Neural progenitor cell (in vitro differentiated cells): ENCODE measurements at regions not wholly inside any gene's neighbourhood (a gene's known extent, or its start where the extent isn't known, plus 50 kb on each side); places are given as distances from the start of the nearest gene placed in this dataset.

ENCODE experiments used
- DNase-seq: peaks from one replicate; pipeline ENCODE4 v3.0.0-alpha.2; 2016; ENCODE audit warnings: low spot score
- H2AFZ ChIP-seq: fragments of 200-600 bp; sonication (generic); replicated peaks from 2 replicates; pipeline ENCODE4 v1.6.1; 2016; ENCODE audit warnings: antibody characterized with exemption
- H3F3A ChIP-seq: fragments of 200-600 bp; sonication (generic); 2 replicates; pipeline ENCODE4 v1.6.1; 2016; ENCODE audit warnings: antibody characterized with exemption, low read depth
- H3K27ac ChIP-seq: fragments of 200-600 bp; sonication (generic); 2 replicates; pipeline ENCODE4 v1.5.1; 2016; ENCODE audit warnings: mild to moderate bottlenecking
- H3K27me3 ChIP-seq: fragments of 200-600 bp; sonication (generic); 2 replicates; pipeline ENCODE4 v1.6.1; 2016; ENCODE audit warnings: mild to moderate bottlenecking, moderate library complexity
- H3K36me3 ChIP-seq: fragments of 200-600 bp; sonication (generic); 2 replicates; pipeline ENCODE4 v1.5.1; 2016
- H3K4me1 ChIP-seq: fragments of 200-600 bp; sonication (generic); 2 replicates; pipeline ENCODE4 v1.6.1; 2016; ENCODE audit warnings: mixed run types
- H3K4me2 ChIP-seq: fragments of 200-600 bp; sonication (generic); 2 replicates; pipeline ENCODE4 v1.6.1; 2016
- H3K4me3 ChIP-seq: fragments of 200-600 bp; sonication (generic); 2 replicates; pipeline ENCODE4 v1.5.1; 2016
- H3K79me2 ChIP-seq: fragments of 200-600 bp; sonication (generic); 2 replicates; pipeline ENCODE4 v1.6.1; 2016; ENCODE audit warnings: low read depth
- H3K9ac ChIP-seq: fragments of 200-600 bp; sonication (generic); 2 replicates; pipeline ENCODE4 v1.6.1; 2016
- H3K9me3 ChIP-seq: fragments of 200-600 bp; sonication (generic); 2 replicates; pipeline ENCODE4 v1.5.1; 2016; ENCODE audit warnings: low read depth
- H4K20me1 ChIP-seq: fragments of 200-600 bp; sonication (generic); 2 replicates; pipeline ENCODE4 v1.6.1; 2016; ENCODE audit warnings: low read depth
- H3K27ac Mint-ChIP-seq: 3 replicates; pipeline ENCODE4 v1.8.0; 2021; ENCODE audit warnings: mixed read lengths
- H3K27me3 Mint-ChIP-seq: 2 replicates; pipeline ENCODE4 v1.8.0; 2022; ENCODE audit warnings: low read depth, mild to moderate bottlenecking, inconsistent platforms, moderate library complexity, mixed read lengths; ENCODE audit not compliant: insufficient read depth
- H3K36me3 Mint-ChIP-seq: 3 replicates; pipeline ENCODE4 v1.8.0; 2021; ENCODE audit warnings: mixed read lengths
- H3K4me1 Mint-ChIP-seq: 3 replicates; pipeline ENCODE4 v1.8.0; 2021; ENCODE audit warnings: mixed read lengths
- H3K4me3 Mint-ChIP-seq: 3 replicates; pipeline ENCODE4 v1.8.0; 2021; ENCODE audit warnings: mild to moderate bottlenecking, moderate library complexity, mixed read lengths
- H3K9me3 Mint-ChIP-seq: 3 replicates; pipeline ENCODE4 v1.8.0; 2020; ENCODE audit warnings: mixed read lengths
- EZH2 ChIP-seq: fragments of 200-600 bp; sonication (generic); IDR thresholded peaks from 2 replicates; pipeline ENCODE4 v1.6.1; 2017; ENCODE audit warnings: antibody characterized with exemption, mild to moderate bottlenecking, moderate library complexity
- EZH2phosphoT487 ChIP-seq: fragments of 200-600 bp; sonication (generic); IDR thresholded peaks from 2 replicates; pipeline ENCODE4 v1.6.1; 2017; ENCODE audit warnings: antibody characterized with exemption
- TF ChIP-seq, protein P1 (sequence below): fragments of 200-600 bp; sonication (generic); IDR thresholded peaks from 2 replicates; pipeline ENCODE4 v1.5.1; 2017; ENCODE audit warnings: antibody characterized with exemption, mild to moderate bottlenecking

DNA sequence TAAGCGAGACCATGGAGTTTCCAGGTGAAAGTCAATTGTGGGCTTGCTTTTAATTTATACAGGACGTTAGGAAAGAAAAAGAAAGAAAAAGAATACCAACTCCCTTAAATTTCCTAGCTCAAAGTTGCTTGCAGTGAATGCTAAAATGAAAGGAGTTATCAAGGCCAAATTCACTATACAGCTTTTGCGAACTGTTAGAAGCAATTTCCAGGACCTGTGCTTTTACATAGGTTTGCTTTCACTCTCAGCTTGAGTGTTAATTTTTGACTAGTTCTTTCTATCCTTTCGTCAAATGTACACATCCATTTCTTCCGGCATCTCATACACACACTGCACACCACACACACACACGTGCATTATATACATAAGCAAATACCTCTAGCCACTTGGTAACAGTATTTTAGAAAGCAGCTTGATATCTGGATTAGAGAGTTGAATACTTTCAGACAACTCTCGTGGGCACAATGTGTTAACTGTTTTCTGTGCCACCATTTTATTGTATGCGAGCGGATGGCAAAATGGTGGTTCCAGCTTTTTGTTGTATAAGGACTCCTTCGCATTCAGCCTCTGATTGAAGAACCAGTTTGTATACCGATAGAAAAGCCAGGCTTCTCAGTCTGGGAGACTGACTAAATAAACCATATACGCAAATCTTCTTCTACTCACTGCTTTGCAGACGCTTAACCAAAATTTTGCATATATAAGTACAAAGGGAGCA, 381.8 kb downstream of the MTX2 start:
- Mint-ChIP-seq H3K27ac (no peak overlapping the region), H3K9me3 (no peaks in the 10 kb centered on the region), H3K4me3 (no peak overlapping the region), H3K4me1 (peaks cover 5% of the 10 kb centered on the region), H3K27me3 (peaks cover under 1% of the 10 kb centered on the region), H3K36me3 (no peaks in the 10 kb centered on the region)
- no peaks in the 10 kb centered on the region for H3K9me3 ChIP-seq
- DNase-seq: no peak
- TF ChIP-seq EZH2phosphoT487 (no peak), EZH2 (no peak)
- TF ChIP-seq, protein P1, sequence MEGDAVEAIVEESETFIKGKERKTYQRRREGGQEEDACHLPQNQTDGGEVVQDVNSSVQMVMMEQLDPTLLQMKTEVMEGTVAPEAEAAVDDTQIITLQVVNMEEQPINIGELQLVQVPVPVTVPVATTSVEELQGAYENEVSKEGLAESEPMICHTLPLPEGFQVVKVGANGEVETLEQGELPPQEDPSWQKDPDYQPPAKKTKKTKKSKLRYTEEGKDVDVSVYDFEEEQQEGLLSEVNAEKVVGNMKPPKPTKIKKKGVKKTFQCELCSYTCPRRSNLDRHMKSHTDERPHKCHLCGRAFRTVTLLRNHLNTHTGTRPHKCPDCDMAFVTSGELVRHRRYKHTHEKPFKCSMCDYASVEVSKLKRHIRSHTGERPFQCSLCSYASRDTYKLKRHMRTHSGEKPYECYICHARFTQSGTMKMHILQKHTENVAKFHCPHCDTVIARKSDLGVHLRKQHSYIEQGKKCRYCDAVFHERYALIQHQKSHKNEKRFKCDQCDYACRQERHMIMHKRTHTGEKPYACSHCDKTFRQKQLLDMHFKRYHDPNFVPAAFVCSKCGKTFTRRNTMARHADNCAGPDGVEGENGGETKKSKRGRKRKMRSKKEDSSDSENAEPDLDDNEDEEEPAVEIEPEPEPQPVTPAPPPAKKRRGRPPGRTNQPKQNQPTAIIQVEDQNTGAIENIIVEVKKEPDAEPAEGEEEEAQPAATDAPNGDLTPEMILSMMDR: no peak
- no peaks in the 10 kb centered on the region for H4K20me1 ChIP-seq
- peaks cover 45% of the 10 kb centered on the region for H3K27me3 ChIP-seq
- H3K36me3 ChIP-seq: no peaks in the 10 kb centered on the region
- H3K27ac ChIP-seq: no peak overlapping the region
- H3F3A ChIP-seq: no peaks in the 10 kb centered on the region
- no peak overlapping the region for H3K9ac ChIP-seq
- H3K4me3 ChIP-seq: no peak overlapping the region
- no peaks in the 10 kb centered on the region for H3K79me2 ChIP-seq
- no peak overlapping the region for H2AFZ ChIP-seq
- no peaks in the 10 kb centered on the region for H3K4me1 ChIP-seq
- no peak overlapping the region for H3K4me2 ChIP-seq

DNA sequence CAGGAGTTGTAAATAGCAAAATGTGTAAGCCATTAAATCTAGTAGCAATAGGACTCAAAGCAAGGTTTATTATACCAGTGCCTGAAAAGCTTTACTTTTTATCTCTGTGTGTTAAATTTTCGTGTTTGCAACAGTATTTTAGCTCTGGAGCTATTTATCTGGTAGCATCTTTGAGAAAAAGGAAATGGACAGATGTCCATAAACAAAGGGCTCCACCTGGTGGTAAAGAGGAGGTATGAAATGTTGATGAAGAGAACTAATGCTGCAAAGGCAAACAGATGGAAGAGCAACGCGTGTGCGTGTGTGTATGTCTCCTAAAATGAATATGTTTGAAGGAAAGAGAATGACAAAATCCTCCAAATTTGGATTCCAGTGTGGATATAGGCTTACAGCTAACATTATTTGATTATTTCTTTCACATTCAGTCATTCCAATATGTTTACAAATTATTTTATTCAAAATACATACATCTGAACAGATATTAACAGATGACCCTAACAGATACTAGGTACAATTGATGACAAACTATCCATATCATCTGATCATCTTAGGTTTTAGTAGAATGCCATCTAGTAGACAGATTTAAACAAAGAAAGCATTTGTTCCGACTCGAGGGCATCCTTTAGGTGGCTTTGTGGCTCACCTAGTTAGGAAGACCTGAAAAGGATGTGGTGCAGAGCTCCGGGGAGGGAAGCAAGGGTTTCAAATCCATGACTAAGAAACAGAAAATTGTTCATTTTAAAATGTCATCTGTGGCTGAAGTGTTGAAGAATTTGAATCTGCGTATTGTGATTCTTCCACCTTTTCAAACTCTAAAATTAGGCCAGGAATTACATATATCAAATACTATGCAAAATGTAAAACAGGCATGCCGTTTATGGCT, 383.3 kb downstream of the MTX2 start:
- no peaks in the 10 kb centered on the region for H4K20me1 ChIP-seq
- Mint-ChIP-seq H3K4me3 (no peak overlapping the region), H3K27me3 (peaks cover 2% of the 10 kb centered on the region), H3K9me3 (no peaks in the 10 kb centered on the region), H3K27ac (no peak overlapping the region), H3K36me3 (no peaks in the 10 kb centered on the region), H3K4me1 (peaks cover 5% of the 10 kb centered on the region)
- no peaks in the 10 kb centered on the region for H3K79me2 ChIP-seq
- H3K9me3 ChIP-seq: no peaks in the 10 kb centered on the region
- H3K36me3 ChIP-seq: no peaks in the 10 kb centered on the region
- H3K27ac ChIP-seq: no peak overlapping the region
- H3F3A ChIP-seq: no peaks in the 10 kb centered on the region
- DNase-seq: peak; percentile 74
- peaks cover 30% of the 10 kb centered on the region for H3K27me3 ChIP-seq
- H2AFZ ChIP-seq: no peak overlapping the region
- no peak overlapping the region for H3K9ac ChIP-seq
- TF ChIP-seq, protein P1: peak; percentile 85
- TF ChIP-seq EZH2phosphoT487 (no peak), EZH2 (peak; percentile 34)
- H3K4me2 ChIP-seq: no peak overlapping the region
- H3K4me3 ChIP-seq: no peak overlapping the region
- H3K4me1 ChIP-seq: no peaks in the 10 kb centered on the region

DNA sequence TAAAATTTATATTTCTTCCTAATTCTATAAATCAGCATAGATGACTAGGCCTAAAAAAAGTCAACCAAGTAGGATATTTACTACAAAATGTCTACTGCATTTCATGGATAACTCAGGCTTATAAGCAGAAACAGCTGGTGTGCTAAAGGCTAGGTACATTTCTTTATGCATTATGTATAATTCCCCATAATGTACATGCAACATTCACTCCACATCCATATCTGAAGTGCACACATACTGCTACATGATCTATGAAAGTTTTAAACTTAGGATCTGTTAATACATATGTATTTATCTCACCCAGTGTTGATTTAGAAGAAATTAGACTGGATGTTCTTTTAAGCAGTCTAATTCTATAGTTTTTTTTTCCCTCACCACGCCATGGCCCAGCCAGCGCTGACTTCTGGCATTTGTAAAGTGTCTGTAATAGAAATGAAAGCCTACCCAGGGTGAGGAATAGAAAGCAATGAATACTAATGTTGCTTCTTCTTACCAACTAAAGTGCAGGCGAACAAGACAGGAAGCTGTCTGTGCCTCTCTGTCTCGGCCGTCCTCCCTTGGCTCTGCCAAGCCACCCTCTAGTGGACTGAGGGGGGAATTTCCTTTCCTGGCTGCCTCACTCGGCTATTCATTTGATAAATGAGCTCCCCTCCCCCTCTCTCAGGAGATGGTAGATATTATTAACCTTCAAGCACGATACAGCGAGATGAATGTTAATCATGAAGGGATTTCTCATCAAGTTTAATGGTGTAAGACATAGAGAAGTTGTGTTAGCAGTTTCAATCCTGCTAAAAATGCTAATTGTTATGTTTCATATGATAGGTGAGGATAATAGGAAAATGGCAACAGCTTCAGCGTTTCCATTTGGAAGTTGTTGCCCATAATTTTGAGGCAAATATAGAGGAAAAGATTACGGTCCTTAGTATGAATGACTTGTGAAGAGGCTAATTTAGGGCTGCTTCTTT, 384.5 kb downstream of the MTX2 start:
- Histone ChIP-seq H3K9ac (no peak overlapping the region), H3K4me1 (no peaks in the 10 kb centered on the region), H3K36me3 (no peaks in the 10 kb centered on the region), H3F3A (no peaks in the 10 kb centered on the region), H2AFZ (no peak overlapping the region), H3K27me3 (peaks cover 20% of the 10 kb centered on the region), H3K79me2 (no peaks in the 10 kb centered on the region), H4K20me1 (no peaks in the 10 kb centered on the region), H3K27ac (no peak overlapping the region), H3K4me2 (no peak overlapping the region), H3K4me3 (no peak overlapping the region), H3K9me3 (no peaks in the 10 kb centered on the region)
- Mint-ChIP-seq H3K9me3 (no peaks in the 10 kb centered on the region), H3K36me3 (no peaks in the 10 kb centered on the region), H3K4me3 (no peak overlapping the region), H3K27ac (no peak overlapping the region), H3K4me1 (peaks cover 5% of the 10 kb centered on the region), H3K27me3 (peaks cover 2% of the 10 kb centered on the region)
- DNase-seq: peak; percentile 81
- TF ChIP-seq EZH2phosphoT487 (no peak), EZH2 (peak; percentile 46)
- TF ChIP-seq, protein P1: peak; percentile 76
